Left forelimb (tissue), 1 donor: ENCODE measurements at regions not wholly inside any gene's neighbourhood (a gene's known extent, or its start where the extent isn't known, plus 50 kb on each side); places are given as distances from the start of the nearest gene placed in this dataset.
"Not testable (repeated sequence)": the region's sequence is repeated elsewhere in the genome, so short reads cannot be mapped to it uniquely, and the experiment has no call there.

Experiments used
- DNase-seq: peaks from one replicate; pipeline ENCODE4 v3.0.0-alpha.2; 2018; ENCODE audit warnings: low spot score

DNA sequence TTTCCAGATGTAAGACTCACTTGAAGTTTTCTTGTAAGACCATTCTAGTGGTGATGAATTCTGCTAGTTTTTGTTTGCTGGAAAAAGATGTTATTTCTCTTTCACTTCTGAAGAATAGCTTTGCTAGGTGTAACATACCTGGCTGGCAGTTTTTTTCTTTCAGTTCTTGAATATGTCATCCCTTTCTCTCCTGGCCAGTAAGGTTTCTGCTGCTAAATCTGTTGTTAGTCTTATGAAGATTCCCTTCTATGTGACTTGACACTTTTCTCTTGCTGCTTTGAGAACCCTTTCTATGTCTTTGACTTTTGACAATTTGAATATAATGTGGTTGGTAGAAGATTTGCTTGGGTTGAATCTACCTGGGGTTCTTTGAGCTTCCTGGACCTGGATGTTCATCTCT, 314.7 kb upstream of the NOX3 start:
- DNase-seq = no peak

- DNase-seq = no peak
Observed at GRCh38 chr6:155765275-155766194, 309.9 kb upstream of the NOX3 start.

GRCh38 chr6:155762649-155763048, 307.0 kb upstream of the NOX3 start:
- DNase-seq = no peak

DNA sequence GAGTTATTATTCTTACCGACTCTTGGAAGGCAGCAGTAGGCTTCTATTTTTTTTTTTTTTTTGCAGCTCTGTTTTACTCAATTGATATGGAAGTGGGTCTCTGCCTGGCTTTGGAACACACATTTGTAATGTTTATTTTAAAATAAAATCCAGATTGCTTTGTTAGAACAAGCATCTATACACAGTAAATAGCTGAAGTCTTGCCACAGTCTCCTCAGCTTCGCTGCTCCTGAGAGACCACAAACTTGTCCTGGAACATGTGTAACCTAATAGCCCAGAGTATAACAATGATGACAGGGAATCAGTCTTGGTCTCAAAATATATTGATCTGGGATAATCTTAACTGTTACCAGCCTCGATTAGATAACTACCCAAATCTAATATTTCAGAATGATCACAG, 299.8 kb upstream of the NOX3 start:
- DNase-seq = no peak

DNA sequence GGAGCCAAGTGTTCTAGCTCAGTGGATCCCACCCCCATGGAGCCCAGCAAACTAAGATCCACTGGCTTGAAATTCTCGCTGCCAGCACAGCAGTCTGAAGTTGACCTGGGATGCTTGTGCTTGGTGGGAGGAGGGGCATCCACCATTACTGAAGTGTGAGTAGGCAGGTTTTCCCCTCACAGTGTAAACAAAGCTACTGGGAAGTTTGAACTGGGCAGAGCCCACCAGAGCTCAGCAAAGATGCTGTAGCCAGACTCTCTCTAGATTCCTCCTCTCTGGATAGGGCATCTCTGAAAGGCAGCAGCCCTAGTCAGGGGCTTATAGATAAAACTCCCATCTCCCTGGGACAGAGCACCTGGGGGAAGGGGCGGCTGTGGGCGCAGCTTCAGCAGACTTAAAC, 293.1 kb upstream of the NOX3 start:
- DNase-seq = not testable (repeated sequence)

GRCh38 chr6:155747491-155747890, 291.9 kb upstream of the NOX3 start:
- no peak for DNase-seq

GRCh38 chr6:155740781-155741399, 285.3 kb upstream of the NOX3 start:
- no peak for DNase-seq

DNA sequence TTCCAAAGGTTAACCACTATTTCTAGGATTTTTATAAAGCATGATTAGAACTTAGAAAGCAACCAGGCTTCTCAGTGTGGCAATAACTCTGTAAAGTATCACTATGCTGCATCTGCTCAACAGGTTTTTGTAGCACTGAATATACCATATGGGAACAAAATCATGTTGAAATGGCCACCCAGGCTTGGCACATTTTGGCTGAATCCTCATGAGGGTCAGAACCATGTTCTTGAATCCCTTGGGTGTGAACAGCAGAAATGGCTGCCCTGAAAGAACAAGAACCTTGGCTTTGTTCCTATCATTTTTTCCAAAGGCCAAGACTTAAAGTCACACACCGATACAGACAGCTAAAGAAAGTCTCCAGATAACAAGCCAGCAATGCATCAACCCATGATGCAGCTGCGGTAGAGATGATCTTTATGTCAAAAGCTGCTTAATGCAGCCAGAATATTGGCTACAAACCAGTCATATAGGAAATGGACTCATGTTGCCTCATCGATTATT, 283.0 kb upstream of the NOX3 start:
- no peak for DNase-seq

- DNase-seq = no peak
Observed at GRCh38 chr6:155717374-155717773, 261.7 kb upstream of the NOX3 start.

- DNase-seq = no peak
Observed at GRCh38 chr6:155710704-155711103, 255.1 kb upstream of the NOX3 start.

GRCh38 chr6:155709262-155709661, 253.6 kb upstream of the NOX3 start:
- DNase-seq = no peak

DNA sequence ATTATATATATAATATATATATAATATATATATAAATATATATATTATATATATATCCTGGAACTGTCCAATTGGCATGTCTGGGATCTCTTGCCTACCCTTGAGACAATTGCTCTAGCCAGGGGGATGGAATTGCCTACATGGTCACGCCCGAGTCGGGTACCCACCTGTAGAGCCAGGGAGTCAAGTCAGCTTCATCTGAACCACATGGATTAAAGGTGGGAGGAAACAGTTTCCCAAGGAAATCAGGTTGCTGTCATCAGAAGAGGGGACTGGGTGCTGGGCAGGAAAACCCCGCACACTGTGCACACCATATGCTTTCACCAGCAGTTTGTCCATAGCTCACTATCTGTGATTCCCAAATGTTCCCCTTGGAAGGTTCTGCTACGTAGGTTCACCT, 252.5 kb upstream of the NOX3 start:
- DNase-seq = no peak

- no peak for DNase-seq
Observed at GRCh38 chr6:155706806-155707205, 251.2 kb upstream of the NOX3 start.

DNA sequence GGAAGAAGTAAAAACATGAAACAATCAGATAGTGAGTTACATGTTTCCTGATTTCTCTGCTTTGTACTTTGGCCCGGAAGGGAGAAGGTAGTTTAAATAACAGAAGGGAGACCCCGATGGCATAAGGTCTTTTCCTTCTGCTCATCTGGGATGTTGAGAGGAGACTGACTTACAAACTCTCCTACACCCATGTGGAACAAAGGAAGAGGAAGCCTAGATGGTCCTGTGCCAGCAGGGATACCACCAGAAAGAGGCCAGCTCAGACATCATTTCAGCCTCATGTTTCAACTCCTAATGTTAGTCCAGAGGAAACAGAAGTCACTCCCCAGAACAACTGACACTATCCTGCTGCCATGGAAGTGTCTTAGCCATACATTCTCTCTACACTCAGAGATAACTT, 250.7 kb upstream of the NOX3 start:
- no peak for DNase-seq

- no peak for DNase-seq
Observed at GRCh38 chr6:155701342-155701741, 245.7 kb upstream of the NOX3 start.

DNA sequence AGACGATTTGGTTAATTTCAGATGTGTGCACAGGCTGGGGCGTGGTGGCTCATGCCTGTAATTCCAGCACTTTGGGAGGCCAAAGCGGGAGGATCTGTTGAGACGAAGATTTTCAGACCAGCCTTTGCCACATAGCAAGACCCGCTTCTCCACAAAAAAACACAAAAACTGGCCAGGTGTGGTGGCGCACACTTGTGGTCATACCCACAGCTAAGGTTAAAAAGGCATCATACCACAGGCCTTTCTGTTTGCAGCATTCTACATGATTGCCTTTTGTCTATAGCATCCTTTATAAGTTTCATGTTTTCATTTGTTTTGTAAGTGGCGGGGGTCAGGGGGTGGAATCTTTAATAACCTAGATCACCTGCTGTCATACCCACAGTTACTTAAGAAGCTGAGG, 239.9 kb upstream of the NOX3 start:
- no peak for DNase-seq

GRCh38 chr6:155694419-155694790, 238.8 kb upstream of the NOX3 start:
- DNase-seq = no peak

- no peak for DNase-seq
Observed at GRCh38 chr6:155693573-155694418, 238.2 kb upstream of the NOX3 start.

- no peak for DNase-seq
Observed at GRCh38 chr6:155690820-155691219, 235.2 kb upstream of the NOX3 start.

- no peak for DNase-seq
Observed at GRCh38 chr6:155687645-155688044, 232.0 kb upstream of the NOX3 start.

DNA sequence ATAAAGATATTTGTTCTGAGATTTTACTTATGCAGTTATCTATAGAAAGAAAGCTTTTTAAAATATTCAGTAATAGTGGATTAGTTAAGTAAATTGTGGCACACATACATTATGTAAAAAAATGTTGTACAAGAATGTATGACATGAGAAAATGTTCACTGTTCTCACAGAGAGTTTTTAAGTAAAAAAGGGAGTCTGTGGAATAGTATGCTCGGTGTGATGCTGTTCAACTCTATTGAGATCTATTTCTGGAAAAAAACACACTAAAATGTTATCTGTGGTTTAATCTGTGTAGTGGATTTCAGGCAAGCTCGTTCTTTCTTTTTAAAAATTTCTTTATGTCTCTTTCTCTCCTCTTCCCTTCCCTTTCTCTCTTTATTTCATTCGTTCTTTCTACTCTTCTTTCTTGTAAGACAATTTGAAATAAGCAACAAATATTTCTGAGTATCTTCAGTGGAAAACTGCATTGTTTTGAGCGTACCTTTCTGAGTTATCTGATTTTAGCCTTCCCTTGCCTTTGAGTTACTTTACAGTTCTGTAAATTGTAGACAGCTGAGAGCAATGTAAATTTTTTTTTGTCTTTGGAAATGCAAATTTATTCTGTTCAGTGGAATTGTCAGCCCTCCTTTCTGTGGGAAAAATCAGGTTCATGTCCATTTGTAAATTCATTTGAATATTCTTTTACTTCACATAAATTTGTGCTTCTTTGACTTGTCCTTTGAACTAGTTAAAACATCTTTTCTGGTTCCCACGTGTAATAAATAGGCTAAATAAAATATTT, 229.0 kb upstream of the NOX3 start:
- no peak for DNase-seq

DNA sequence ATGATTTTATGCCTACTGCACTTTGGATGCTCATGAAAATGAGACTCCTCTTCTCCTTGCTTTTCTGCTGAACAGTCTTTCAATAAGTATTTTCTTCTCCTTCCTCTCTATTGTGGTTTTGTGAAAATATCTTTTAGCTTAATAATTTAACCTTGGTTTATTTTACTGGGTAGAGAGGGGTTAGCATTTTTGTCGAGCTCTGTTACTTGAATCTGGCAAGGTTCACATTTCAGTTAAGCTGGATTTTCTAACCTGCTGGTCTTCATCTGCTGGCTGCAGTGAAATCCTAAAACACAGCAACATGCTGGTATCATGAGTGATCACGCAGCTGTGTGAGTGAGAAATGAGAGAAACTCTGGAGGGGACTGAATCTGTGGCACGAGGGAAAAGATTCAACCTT, 222.7 kb upstream of the NOX3 start:
- DNase-seq = no peak
